ENCODE measurements at regions not wholly inside any gene's neighbourhood (a gene's known extent, or its start where the extent isn't known, plus 50 kb on each side); places are given as distances from the start of the nearest gene placed in this dataset.
A peak's percentile ranks its signal among the peaks of the same experiment; 100 is the strongest.

GRCh38 chr15:81768773-81769172, 277.0 kb downstream of the MEX3B start:
- DNase-seq, result no peak

- peak; percentile 15 to 52 for DNase-seq
Observed at GRCh38 chr15:81766829-81767475, 278.9 kb downstream of the MEX3B start.

GRCh38 chr15:81765816-81766215, 280.0 kb downstream of the MEX3B start:
- DNase-seq, result no peak

GRCh38 chr15:81763304-81763703, 282.5 kb downstream of the MEX3B start:
- no peak for DNase-seq

GRCh38 chr15:81760686-81761085, 285.1 kb downstream of the MEX3B start:
- DNase-seq, result no peak

GRCh38 chr15:81758818-81759284, 287.0 kb downstream of the MEX3B start:
- DNase-seq, result peak in 1 of 2 experiments; percentile 32

- DNase-seq, result no peak
Observed at GRCh38 chr15:81755626-81756025, 290.2 kb downstream of the MEX3B start.

- peak in 1 of 2 experiments; percentile 36 for DNase-seq
Observed at GRCh38 chr15:81754078-81754477, 291.7 kb downstream of the MEX3B start.

GRCh38 chr15:81752974-81753373, 292.8 kb downstream of the MEX3B start:
- peak in 1 of 2 experiments; percentile 71 for DNase-seq

GRCh38 chr15:81752546-81752942, 293.3 kb downstream of the MEX3B start:
- DNase-seq, result peak; percentile 95 to 99

- peak in 1 of 2 experiments; percentile 82 for DNase-seq
Observed at GRCh38 chr15:81751816-81752545, 293.8 kb downstream of the MEX3B start.

GRCh38 chr15:81751256-81751655, 294.6 kb downstream of the MEX3B start:
- peak in 1 of 2 experiments; percentile 41 for DNase-seq

- DNase-seq, result peak; percentile 45 to 79
Observed at GRCh38 chr15:81749716-81750375, 296.0 kb downstream of the MEX3B start.

GRCh38 chr15:81747482-81747881, 298.3 kb downstream of the MEX3B start:
- no peak for DNase-seq

GRCh38 chr15:81747026-81747425, 298.8 kb downstream of the MEX3B start:
- DNase-seq, result no peak

GRCh38 chr15:81744364-81744763, 301.5 kb downstream of the MEX3B start:
- DNase-seq, result no peak

GRCh38 chr15:81740416-81740815, 305.4 kb downstream of the MEX3B start:
- no peak for DNase-seq

GRCh38 chr15:81729340-81729739, 316.5 kb downstream of the MEX3B start:
- no peak for DNase-seq

GRCh38 chr15:81728726-81729125, 317.1 kb downstream of the MEX3B start:
- no peak for DNase-seq

- DNase-seq, result no peak
Observed at GRCh38 chr15:81725590-81725989, 320.2 kb downstream of the MEX3B start.

GRCh38 chr15:81724536-81724935, 321.3 kb downstream of the MEX3B start:
- no peak for DNase-seq

GRCh38 chr15:81723701-81724100, 322.1 kb downstream of the MEX3B start:
- DNase-seq, result peak; percentile 49 to 84

GRCh38 chr15:81723113-81723651, 322.6 kb downstream of the MEX3B start:
- no peak for DNase-seq

Measured in NCI-H446 (cell line).